Endodermal cell (in vitro differentiated cells): ENCODE measurements at regions not wholly inside any gene's neighbourhood (a gene's known extent, or its start where the extent isn't known, plus 50 kb on each side); places are given as distances from the start of the nearest gene placed in this dataset.

Experiments
- DNase-seq: peaks from one replicate; pipeline ENCODE4 v3.0.0-alpha.2; 2017
- H3K27ac ChIP-seq: 2 replicates; pipeline ENCODE4 v1.5.1; 2013; ENCODE audit warnings: mild to moderate bottlenecking, low read depth, low read length, moderate library complexity
- H3K27me3 ChIP-seq: 2 replicates; pipeline ENCODE4 v1.6.1; 2013; ENCODE audit warnings: mild to moderate bottlenecking, low read length, moderate library complexity; ENCODE audit not compliant: insufficient read depth, control insufficient read depth, poor library complexity, severe bottlenecking
- H3K36me3 ChIP-seq: 2 replicates; pipeline ENCODE4 v1.7.0; 2013; ENCODE audit warnings: mild to moderate bottlenecking, low read length, moderate library complexity; ENCODE audit not compliant: control insufficient read depth, insufficient read depth
- H3K4me1 ChIP-seq: one replicate; pipeline ENCODE4 v1.7.0; 2013; ENCODE audit warnings: low read length; ENCODE audit not compliant: control insufficient read depth, insufficient read depth
- H3K4me3 ChIP-seq: 2 replicates; pipeline ENCODE4 v1.5.1; 2013; ENCODE audit warnings: mild to moderate bottlenecking, low read length, moderate library complexity
- H3K9ac ChIP-seq: 2 replicates; pipeline ENCODE4 v1.6.1; 2013; ENCODE audit warnings: mild to moderate bottlenecking, low read length, moderate library complexity; ENCODE audit not compliant: poor library complexity, severe bottlenecking; ENCODE audit errors: extremely low read depth
- H3K9me3 ChIP-seq: 2 replicates; pipeline ENCODE4 v1.6.1; 2013; ENCODE audit warnings: mild to moderate bottlenecking, low read length, moderate library complexity; ENCODE audit not compliant: control insufficient read depth
- H3K27ac Mint-ChIP-seq: 2 replicates; pipeline ENCODE4 v1.8.0; 2020; ENCODE audit warnings: mixed read lengths
- H3K27me3 Mint-ChIP-seq: 2 replicates; pipeline ENCODE4 v1.8.0; 2021; ENCODE audit warnings: mild to moderate bottlenecking, mixed read lengths; ENCODE audit not compliant: insufficient read depth
- H3K36me3 Mint-ChIP-seq: 2 replicates; pipeline ENCODE4 v1.8.0; 2020; ENCODE audit warnings: low read depth, mixed read lengths
- H3K4me1 Mint-ChIP-seq: 2 replicates; pipeline ENCODE4 v1.8.0; 2020; ENCODE audit warnings: mixed read lengths
- H3K4me3 Mint-ChIP-seq: 2 replicates; pipeline ENCODE4 v1.8.0; 2020; ENCODE audit warnings: mild to moderate bottlenecking, moderate library complexity, mixed read lengths
- H3K9me3 Mint-ChIP-seq: 2 replicates; pipeline ENCODE4 v1.8.0; 2020; ENCODE audit warnings: mild to moderate bottlenecking, mixed read lengths
- whole genome bisulfite sequencing, 2 experiments: methylation state at CpG; one replicate each; pipeline versions ENCODE4 v1.1.5 to v1.1.7; 2013; ENCODE audit warnings: missing lambda C conversion rate in 2 of 2, mixed read lengths in 1 of 2; ENCODE audit not compliant: insufficient coverage in 1 of 2, insufficient read length in 1 of 2; 5-methylcytosine and 5-hydroxymethylcytosine counted together
- TF ChIP-seq, protein P1 (sequence below): fragments of 200-600 bp; sonication (generic); conservative IDR thresholded peaks from 2 replicates; pipeline ENCODE4 v1.5.0; 2021; ENCODE audit warnings: antibody characterized with exemption, mild to moderate bottlenecking

DNA sequence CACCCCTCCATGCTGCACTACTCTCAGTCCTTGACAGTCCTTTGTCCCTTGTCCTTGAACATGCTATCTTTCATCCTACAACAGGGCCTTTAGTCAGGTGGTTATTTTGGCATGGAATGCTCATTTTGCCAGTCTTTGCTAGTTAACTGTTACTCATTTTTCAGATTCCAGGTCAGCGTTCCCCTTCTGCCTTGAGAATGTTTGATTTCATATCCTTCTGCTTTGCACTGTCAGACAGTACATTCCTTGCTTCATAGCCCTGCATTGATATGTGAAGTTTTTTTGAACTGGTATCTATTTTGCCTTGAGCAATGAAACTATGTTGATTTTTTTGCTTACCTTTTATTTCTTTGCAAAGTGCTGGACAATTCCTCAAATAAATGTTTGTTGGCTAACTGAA lies 638.2 kb upstream of the SEMA6A start:
- WGBS, 2 experiments: 97 to 100% methylated on average over 1 of the region's 1 CpG
- Histone ChIP-seq H3K36me3 (no peaks in the 10 kb centered on the region), H3K27me3 (no peaks in the 10 kb centered on the region), H3K9ac (no peak overlapping the region), H3K4me3 (no peak overlapping the region), H3K27ac (no peak overlapping the region), H3K9me3 (peaks cover 6% of the 10 kb centered on the region), H3K4me1 (no peaks in the 10 kb centered on the region)
- no peak for DNase-seq
- Mint-ChIP-seq H3K36me3 (no peaks in the 10 kb centered on the region), H3K4me1 (peaks cover 21% of the 10 kb centered on the region), H3K27me3 (no peaks in the 10 kb centered on the region), H3K4me3 (no peak overlapping the region), H3K9me3 (peaks cover 9% of the 10 kb centered on the region), H3K27ac (no peak overlapping the region)
- TF ChIP-seq, protein P1, sequence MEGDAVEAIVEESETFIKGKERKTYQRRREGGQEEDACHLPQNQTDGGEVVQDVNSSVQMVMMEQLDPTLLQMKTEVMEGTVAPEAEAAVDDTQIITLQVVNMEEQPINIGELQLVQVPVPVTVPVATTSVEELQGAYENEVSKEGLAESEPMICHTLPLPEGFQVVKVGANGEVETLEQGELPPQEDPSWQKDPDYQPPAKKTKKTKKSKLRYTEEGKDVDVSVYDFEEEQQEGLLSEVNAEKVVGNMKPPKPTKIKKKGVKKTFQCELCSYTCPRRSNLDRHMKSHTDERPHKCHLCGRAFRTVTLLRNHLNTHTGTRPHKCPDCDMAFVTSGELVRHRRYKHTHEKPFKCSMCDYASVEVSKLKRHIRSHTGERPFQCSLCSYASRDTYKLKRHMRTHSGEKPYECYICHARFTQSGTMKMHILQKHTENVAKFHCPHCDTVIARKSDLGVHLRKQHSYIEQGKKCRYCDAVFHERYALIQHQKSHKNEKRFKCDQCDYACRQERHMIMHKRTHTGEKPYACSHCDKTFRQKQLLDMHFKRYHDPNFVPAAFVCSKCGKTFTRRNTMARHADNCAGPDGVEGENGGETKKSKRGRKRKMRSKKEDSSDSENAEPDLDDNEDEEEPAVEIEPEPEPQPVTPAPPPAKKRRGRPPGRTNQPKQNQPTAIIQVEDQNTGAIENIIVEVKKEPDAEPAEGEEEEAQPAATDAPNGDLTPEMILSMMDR: no peak

GRCh38 chr5:117210796-117211195 lies 636.2 kb upstream of the SEMA6A start:
- H3K9me3 Mint-ChIP-seq: peaks cover 9% of the 10 kb centered on the region
- Histone ChIP-seq H3K36me3 (no peaks in the 10 kb centered on the region), H3K4me3 (no peak overlapping the region), H3K9ac (no peak overlapping the region), H3K27ac (no peak overlapping the region), H3K4me1 (peaks cover 6% of the 10 kb centered on the region), H3K27me3 (no peaks in the 10 kb centered on the region), H3K9me3 (peaks cover 6% of the 10 kb centered on the region)
- H3K27me3 Mint-ChIP-seq: no peaks in the 10 kb centered on the region
- TF ChIP-seq, protein P1: no peak
- no peak for DNase-seq
- 94 to 100% methylated on average over 1 of the region's 1 CpG for WGBS, 2 experiments
- H3K27ac Mint-ChIP-seq: no peak overlapping the region
- H3K36me3 Mint-ChIP-seq: no peaks in the 10 kb centered on the region
- H3K4me1 Mint-ChIP-seq: peaks cover 37% of the 10 kb centered on the region
- no peak overlapping the region for H3K4me3 Mint-ChIP-seq

GRCh38 chr5:117209479-117209878 lies 634.9 kb upstream of the SEMA6A start:
- H3K27me3 Mint-ChIP-seq: no peaks in the 10 kb centered on the region
- Histone ChIP-seq H3K4me3 (no peak overlapping the region), H3K9me3 (peaks cover 6% of the 10 kb centered on the region), H3K27ac (no peak overlapping the region), H3K4me1 (peaks cover 11% of the 10 kb centered on the region), H3K27me3 (no peaks in the 10 kb centered on the region), H3K36me3 (no peaks in the 10 kb centered on the region), H3K9ac (no peak overlapping the region)
- H3K4me3 Mint-ChIP-seq: no peak overlapping the region
- H3K9me3 Mint-ChIP-seq: peaks cover 9% of the 10 kb centered on the region
- H3K4me1 Mint-ChIP-seq: peaks cover 45% of the 10 kb centered on the region
- no peaks in the 10 kb centered on the region for H3K36me3 Mint-ChIP-seq
- 93 to 100% methylated on average over 1 to 3 of the region's 3 CpGs for WGBS, 2 experiments
- DNase-seq: no peak
- TF ChIP-seq, protein P1: no peak
- H3K27ac Mint-ChIP-seq: no peak overlapping the region
